HUES64 (cell line): ENCODE measurements at regions not wholly inside any gene's neighbourhood (a gene's known extent, or its start where the extent isn't known, plus 50 kb on each side); places are given as distances from the start of the nearest gene placed in this dataset.
"Not testable (repeated sequence)": the region's sequence is repeated elsewhere in the genome, so short reads cannot be mapped to it uniquely, and the experiment has no call there.

Experiments used
- H3K27ac ChIP-seq: 2 replicates; pipeline ENCODE4 v1.7.0; 2013; ENCODE audit warnings: low read depth, low read length, inconsistent platforms
- H3K27me3 ChIP-seq: 2 replicates; pipeline ENCODE4 v1.6.1; 2013; ENCODE audit warnings: mild to moderate bottlenecking, low read length; ENCODE audit not compliant: insufficient read depth
- H3K36me3 ChIP-seq: 2 replicates; pipeline ENCODE4 v1.6.1; 2013; ENCODE audit warnings: mild to moderate bottlenecking, low read length; ENCODE audit not compliant: insufficient read depth
- H3K4me1 ChIP-seq: 2 replicates; pipeline ENCODE4 v1.6.1; 2013; ENCODE audit warnings: mild to moderate bottlenecking, low read length, moderate library complexity; ENCODE audit not compliant: insufficient read depth
- H3K4me3 ChIP-seq: 2 replicates; pipeline ENCODE4 v1.5.1; 2013; ENCODE audit warnings: mild to moderate bottlenecking, low read length, moderate library complexity
- H3K9ac ChIP-seq: 2 replicates; pipeline ENCODE4 v1.6.1; 2013; ENCODE audit warnings: mild to moderate bottlenecking, low read depth, low read length
- H3K9me3 ChIP-seq: 2 replicates; pipeline ENCODE4 v1.6.1; 2013; ENCODE audit warnings: low read depth, low read length; ENCODE audit not compliant: insufficient read depth
- WGBS: fragments of 150-250, 120-280 bp; methylation state at CpG from one replicate; pipeline ENCODE4 v1.1.7; 2013; ENCODE audit warnings: missing lambda C conversion rate; 5-methylcytosine and 5-hydroxymethylcytosine counted together

- 88% methylated on average over 9 of the region's 9 CpGs for WGBS
- H3K9ac ChIP-seq: no peak overlapping the region
- H3K4me1 ChIP-seq: no peaks in the 10 kb centered on the region
- no peaks in the 10 kb centered on the region for H3K36me3 ChIP-seq
- no peak overlapping the region for H3K4me3 ChIP-seq
- H3K9me3 ChIP-seq: no peaks in the 10 kb centered on the region
- H3K27me3 ChIP-seq: no peaks in the 10 kb centered on the region
- H3K27ac ChIP-seq: no peak overlapping the region
Measured at GRCh38 chr6:86609549-86610388, 327.6 kb upstream of the HTR1E start.

- WGBS: 86% methylated on average over 3 of the region's 3 CpGs
- H3K9ac ChIP-seq, H3K9me3 ChIP-seq, H3K27ac ChIP-seq, H3K36me3 ChIP-seq, H3K4me1 ChIP-seq, H3K27me3 ChIP-seq, H3K4me3 ChIP-seq: not testable (repeated sequence)
Measured at GRCh38 chr6:86603364-86603763, 334.0 kb upstream of the HTR1E start.

- not testable (repeated sequence) for H3K27ac ChIP-seq, H3K27me3 ChIP-seq, H3K9me3 ChIP-seq, H3K9ac ChIP-seq, H3K4me3 ChIP-seq, H3K4me1 ChIP-seq, H3K36me3 ChIP-seq
- WGBS: 73% methylated on average over 6 of the region's 6 CpGs
Measured at GRCh38 chr6:86602093-86602492, 335.2 kb upstream of the HTR1E start.

GRCh38 chr6:86598969-86599368, 338.4 kb upstream of the HTR1E start:
- 85% methylated on average over 4 of the region's 4 CpGs for WGBS
- H3K4me3 ChIP-seq, H3K27me3 ChIP-seq, H3K9me3 ChIP-seq, H3K9ac ChIP-seq, H3K4me1 ChIP-seq, H3K27ac ChIP-seq, H3K36me3 ChIP-seq: not testable (repeated sequence)

- no peak overlapping the region for H3K9ac ChIP-seq
- H3K27me3 ChIP-seq: no peaks in the 10 kb centered on the region
- no peak overlapping the region for H3K27ac ChIP-seq
- no peaks in the 10 kb centered on the region for H3K36me3 ChIP-seq
- H3K4me3 ChIP-seq: no peak overlapping the region
- no peaks in the 10 kb centered on the region for H3K9me3 ChIP-seq
- no peaks in the 10 kb centered on the region for H3K4me1 ChIP-seq
- 61% methylated on average over 3 of the region's 3 CpGs for WGBS
Measured at GRCh38 chr6:86595641-86596040, 341.7 kb upstream of the HTR1E start.

GRCh38 chr6:86586195-86586594, 351.1 kb upstream of the HTR1E start:
- Histone ChIP-seq H3K9me3 (peaks cover 11% of the 10 kb centered on the region; the same call in 1 of the 2 replicates), H3K27ac (no peak overlapping the region), H3K9ac (no peak overlapping the region), H3K4me1 (no peaks in the 10 kb centered on the region), H3K27me3 (no peaks in the 10 kb centered on the region), H3K4me3 (no peak overlapping the region), H3K36me3 (no peaks in the 10 kb centered on the region)
- 97% methylated on average over 4 of the region's 4 CpGs for WGBS

GRCh38 chr6:86581833-86582232, 355.5 kb upstream of the HTR1E start:
- H3K9me3 ChIP-seq: peaks cover 14% of the 10 kb centered on the region; the same call in 1 of the 2 replicates
- no peak overlapping the region for H3K4me3 ChIP-seq
- H3K36me3 ChIP-seq: no peaks in the 10 kb centered on the region
- no peaks in the 10 kb centered on the region for H3K27me3 ChIP-seq
- 74% methylated on average over 3 of the region's 3 CpGs for WGBS
- H3K9ac ChIP-seq: no peak overlapping the region
- no peak overlapping the region for H3K27ac ChIP-seq
- H3K4me1 ChIP-seq: no peaks in the 10 kb centered on the region

- Histone ChIP-seq H3K27ac (no peak overlapping the region), H3K4me3 (no peak overlapping the region), H3K36me3 (no peaks in the 10 kb centered on the region), H3K27me3 (no peaks in the 10 kb centered on the region), H3K4me1 (no peaks in the 10 kb centered on the region), H3K9ac (no peak overlapping the region), H3K9me3 (peaks cover 13% of the 10 kb centered on the region)
- 92% methylated on average over 1 of the region's 1 CpG for WGBS
Measured at GRCh38 chr6:86563197-86563596, 374.1 kb upstream of the HTR1E start.

- WGBS: 86% methylated on average over 2 of the region's 2 CpGs
- H3K4me1 ChIP-seq: no peaks in the 10 kb centered on the region
- H3K36me3 ChIP-seq: no peaks in the 10 kb centered on the region
- no peak overlapping the region for H3K27ac ChIP-seq
- H3K9me3 ChIP-seq: peaks cover 5% of the 10 kb centered on the region
- H3K9ac ChIP-seq: no peak overlapping the region
- H3K4me3 ChIP-seq: no peak overlapping the region
- no peaks in the 10 kb centered on the region for H3K27me3 ChIP-seq
Measured at GRCh38 chr6:86558318-86558717, 379.0 kb upstream of the HTR1E start.

GRCh38 chr6:86537292-86537861, 400.0 kb upstream of the HTR1E start:
- Histone ChIP-seq H3K4me1 (no peaks in the 10 kb centered on the region), H3K36me3 (no peaks in the 10 kb centered on the region), H3K9me3 (no peaks in the 10 kb centered on the region), H3K27me3 (no peaks in the 10 kb centered on the region), H3K4me3 (no peak overlapping the region), H3K27ac (no peak overlapping the region), H3K9ac (no peak overlapping the region)
- WGBS: 83% methylated on average over 1 of the region's 2 CpGs

- Histone ChIP-seq H3K9ac (no peak overlapping the region), H3K27me3 (no peaks in the 10 kb centered on the region), H3K4me3 (no peak overlapping the region), H3K27ac (no peak overlapping the region), H3K9me3 (no peaks in the 10 kb centered on the region), H3K4me1 (no peaks in the 10 kb centered on the region), H3K36me3 (no peaks in the 10 kb centered on the region)
Measured at GRCh38 chr6:86536121-86536520, 401.2 kb upstream of the HTR1E start.
